GM12873 (cell line): ENCODE measurements at regions not wholly inside any gene's neighbourhood (a gene's known extent, or its start where the extent isn't known, plus 50 kb on each side); places are given as distances from the start of the nearest gene placed in this dataset.

Experiments used
- TF ChIP-seq, protein P1 (sequence below): IDR thresholded peaks from 2 replicates; pipeline ENCODE4 v1.5.1; 2012; ENCODE audit warnings: low read depth, mild to moderate bottlenecking, moderate library complexity, low read length, control low read depth; ENCODE audit not compliant: insufficient read depth; ENCODE audit errors: missing control alignments

DNA sequence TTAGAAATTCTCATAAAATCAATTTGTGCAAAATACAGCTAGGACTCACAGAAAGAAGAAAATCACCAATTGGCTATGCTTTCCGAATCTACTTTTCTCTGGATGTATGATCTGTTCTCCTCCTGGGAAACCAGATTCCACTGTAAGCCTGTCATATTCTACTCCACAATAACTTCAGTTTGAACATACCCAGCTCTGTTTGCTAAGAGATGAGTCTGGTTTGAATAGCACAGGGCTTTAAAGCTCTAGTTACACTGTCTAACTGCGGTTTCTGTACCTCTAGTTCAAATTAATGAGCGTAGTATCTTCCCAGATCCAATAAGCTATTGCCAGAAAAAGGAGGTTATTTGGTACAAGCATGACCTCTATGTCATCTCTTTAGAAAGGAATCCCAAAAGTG lies 270.1 kb downstream of the DAD1 start:
- TF ChIP-seq, protein P1, sequence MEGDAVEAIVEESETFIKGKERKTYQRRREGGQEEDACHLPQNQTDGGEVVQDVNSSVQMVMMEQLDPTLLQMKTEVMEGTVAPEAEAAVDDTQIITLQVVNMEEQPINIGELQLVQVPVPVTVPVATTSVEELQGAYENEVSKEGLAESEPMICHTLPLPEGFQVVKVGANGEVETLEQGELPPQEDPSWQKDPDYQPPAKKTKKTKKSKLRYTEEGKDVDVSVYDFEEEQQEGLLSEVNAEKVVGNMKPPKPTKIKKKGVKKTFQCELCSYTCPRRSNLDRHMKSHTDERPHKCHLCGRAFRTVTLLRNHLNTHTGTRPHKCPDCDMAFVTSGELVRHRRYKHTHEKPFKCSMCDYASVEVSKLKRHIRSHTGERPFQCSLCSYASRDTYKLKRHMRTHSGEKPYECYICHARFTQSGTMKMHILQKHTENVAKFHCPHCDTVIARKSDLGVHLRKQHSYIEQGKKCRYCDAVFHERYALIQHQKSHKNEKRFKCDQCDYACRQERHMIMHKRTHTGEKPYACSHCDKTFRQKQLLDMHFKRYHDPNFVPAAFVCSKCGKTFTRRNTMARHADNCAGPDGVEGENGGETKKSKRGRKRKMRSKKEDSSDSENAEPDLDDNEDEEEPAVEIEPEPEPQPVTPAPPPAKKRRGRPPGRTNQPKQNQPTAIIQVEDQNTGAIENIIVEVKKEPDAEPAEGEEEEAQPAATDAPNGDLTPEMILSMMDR, result no peak

GRCh38 chr14:22316473-22316872 lies 272.6 kb downstream of the DAD1 start:
- TF ChIP-seq, protein P1, result no peak

- TF ChIP-seq, protein P1, result no peak
Observed at GRCh38 chr14:22315336-22315735, 273.7 kb downstream of the DAD1 start.

DNA sequence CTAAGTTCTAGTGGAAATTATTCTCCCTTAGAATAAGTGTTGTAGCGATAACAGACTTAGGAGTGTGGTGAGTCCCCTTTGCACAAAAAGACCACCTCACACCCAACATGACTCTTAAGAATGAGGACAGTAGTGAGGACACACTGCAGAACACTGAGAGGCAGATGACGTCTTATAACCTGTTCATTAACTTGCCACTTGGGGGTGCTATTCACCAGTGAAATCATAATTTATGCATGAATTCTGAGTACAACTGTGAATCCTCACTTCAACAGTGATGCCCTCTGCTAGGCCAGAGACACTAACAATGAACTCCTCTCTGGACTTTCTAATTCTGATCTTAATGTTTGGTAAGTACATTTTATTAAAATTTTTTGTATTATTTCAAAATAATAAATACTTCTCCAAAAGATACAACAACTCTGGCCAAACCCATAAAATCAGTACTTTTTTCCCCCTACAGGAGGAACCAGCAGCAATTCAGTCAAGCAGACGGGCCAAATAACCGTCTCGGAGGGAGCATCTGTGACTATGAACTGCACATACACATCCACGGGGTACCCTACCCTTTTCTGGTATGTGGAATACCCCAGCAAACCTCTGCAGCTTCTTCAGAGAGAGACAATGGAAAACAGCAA lies 274.7 kb downstream of the DAD1 start:
- TF ChIP-seq, protein P1, result peak; percentile 78

- TF ChIP-seq, protein P1, result no peak
Observed at GRCh38 chr14:22313172-22313801, 275.7 kb downstream of the DAD1 start.

DNA sequence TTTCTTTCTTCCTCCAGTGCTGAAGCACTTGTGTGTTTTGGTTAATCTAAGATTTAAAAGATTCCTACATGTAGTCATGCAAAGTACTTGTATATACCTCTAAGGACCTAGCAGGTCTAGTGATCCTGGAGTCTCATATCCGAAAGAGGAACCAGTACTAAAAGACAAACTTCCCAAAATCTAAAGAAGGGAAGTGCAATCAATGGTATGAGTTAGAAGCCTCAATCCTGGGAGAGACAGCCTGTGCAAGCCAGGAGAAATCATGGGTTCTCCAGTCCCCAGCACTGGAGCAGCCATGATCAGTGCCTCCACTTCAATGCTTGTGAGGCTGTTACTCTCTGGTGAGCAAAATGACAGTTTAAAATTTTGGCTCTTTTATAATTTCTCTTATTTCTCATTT lies 277.4 kb downstream of the DAD1 start:
- TF ChIP-seq, protein P1, result no peak

DNA sequence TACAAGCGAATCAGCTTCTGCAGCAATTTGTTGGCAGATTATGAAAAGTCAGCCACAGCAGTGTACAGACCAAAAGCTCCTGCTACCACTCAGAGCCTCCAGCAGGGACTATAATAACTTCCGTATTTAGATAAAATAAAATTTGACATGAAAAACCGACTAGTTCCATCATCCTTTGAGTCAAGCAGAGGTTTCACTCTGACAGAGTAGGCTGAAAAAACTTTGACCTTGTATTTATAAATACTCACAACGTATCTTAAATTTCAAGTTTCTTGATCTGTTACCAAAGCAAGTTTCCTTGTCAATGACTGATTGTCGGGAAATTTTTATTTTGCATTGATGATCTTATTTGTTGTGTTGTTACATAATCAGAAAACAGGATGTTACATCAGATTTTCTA lies 283.4 kb downstream of the DAD1 start:
- TF ChIP-seq, protein P1, result no peak
